ENCODE measurements at regions not wholly inside any gene's neighbourhood (a gene's known extent, or its start where the extent isn't known, plus 50 kb on each side); places are given as distances from the start of the nearest gene placed in this dataset.

DNA sequence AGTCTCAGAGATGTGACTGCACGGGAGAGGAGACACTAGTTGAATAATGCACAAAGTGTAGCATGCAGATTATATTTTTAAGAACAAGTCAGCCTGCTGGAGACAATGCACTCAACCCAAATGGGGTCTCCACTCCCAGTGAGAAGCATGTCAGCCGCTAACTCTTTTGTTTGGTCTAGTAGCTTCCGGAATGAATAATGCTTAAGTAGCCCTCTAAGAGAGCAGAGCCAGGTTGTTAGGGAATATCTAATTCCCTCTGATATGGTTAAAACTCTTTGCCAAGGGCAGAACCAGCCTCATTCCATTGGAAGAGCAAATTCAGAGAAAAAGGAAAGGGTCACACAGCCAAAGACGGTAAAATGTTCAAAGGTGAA, 80.4 kb downstream of the DAD1 start:
- TF ChIP-seq, protein P1, sequence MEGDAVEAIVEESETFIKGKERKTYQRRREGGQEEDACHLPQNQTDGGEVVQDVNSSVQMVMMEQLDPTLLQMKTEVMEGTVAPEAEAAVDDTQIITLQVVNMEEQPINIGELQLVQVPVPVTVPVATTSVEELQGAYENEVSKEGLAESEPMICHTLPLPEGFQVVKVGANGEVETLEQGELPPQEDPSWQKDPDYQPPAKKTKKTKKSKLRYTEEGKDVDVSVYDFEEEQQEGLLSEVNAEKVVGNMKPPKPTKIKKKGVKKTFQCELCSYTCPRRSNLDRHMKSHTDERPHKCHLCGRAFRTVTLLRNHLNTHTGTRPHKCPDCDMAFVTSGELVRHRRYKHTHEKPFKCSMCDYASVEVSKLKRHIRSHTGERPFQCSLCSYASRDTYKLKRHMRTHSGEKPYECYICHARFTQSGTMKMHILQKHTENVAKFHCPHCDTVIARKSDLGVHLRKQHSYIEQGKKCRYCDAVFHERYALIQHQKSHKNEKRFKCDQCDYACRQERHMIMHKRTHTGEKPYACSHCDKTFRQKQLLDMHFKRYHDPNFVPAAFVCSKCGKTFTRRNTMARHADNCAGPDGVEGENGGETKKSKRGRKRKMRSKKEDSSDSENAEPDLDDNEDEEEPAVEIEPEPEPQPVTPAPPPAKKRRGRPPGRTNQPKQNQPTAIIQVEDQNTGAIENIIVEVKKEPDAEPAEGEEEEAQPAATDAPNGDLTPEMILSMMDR (IDR thresholded peaks at IDR 0.05; ENCODE audit: low read depth, low read length, poor library complexity, severe bottlenecking): no peak
- TF ChIP-seq EZH2phosphoT487 (IDR thresholded peaks at IDR 0.05; ENCODE audit: borderline replicate concordance, low read length): no peak

All from DOHH2 (cell line).